Sigmoid colon (tissue), 6 donors: ENCODE measurements at regions not wholly inside any gene's neighbourhood (a gene's known extent, or its start where the extent isn't known, plus 50 kb on each side); places are given as distances from the start of the nearest gene placed in this dataset.

Experiments used
- DNase-seq: peaks from one replicate; pipeline ENCODE4 v3.0.0-alpha.2; 2019
- H3K27ac ChIP-seq, 4 donors: fragments of 200-600 bp; sonication (generic); one replicate each; pipeline ENCODE4 v1.5.1; 2016 to 2019; ENCODE audit warnings: mild to moderate bottlenecking in 1 of 4
- H3K27me3 ChIP-seq, 3 donors: fragments of 200-600 bp; sonication (generic); one replicate each; pipeline ENCODE4 v1.5.1; 2019; ENCODE audit warnings: mild to moderate bottlenecking in 1 of 3
- H3K36me3 ChIP-seq, 4 donors: fragments of 200-600 bp; sonication (generic); one replicate each; pipeline ENCODE4 v1.5.1; 2016 to 2019
- H3K4me1 ChIP-seq, 4 donors: fragments of 200-600 bp; sonication (generic); one replicate each; pipeline ENCODE4 v1.5.1; 2017 to 2019
- H3K4me3 ChIP-seq, 4 donors: fragments of 200-600 bp; sonication (generic); one replicate each; pipeline ENCODE4 v1.5.1; 2017 to 2019; ENCODE audit warnings: mild to moderate bottlenecking in 2 of 4, moderate library complexity in 1 of 4
- H3K9me3 ChIP-seq, 4 donors: fragments of 200-600 bp in 3 of 4; sonication (generic) in 3 of 4; one replicate each; pipeline versions ENCODE4 v1.5.1 to v1.6.1; 2013 to 2019
- CTCF ChIP-seq, 4 experiments: fragments of 450-650 bp in 3 of 4; fragments of 200-600 bp in 1 of 4; IDR thresholded peaks; one replicate each; pipeline ENCODE4 v1.5.1; 2016 to 2019; ENCODE audit warnings: antibody characterized with exemption in 4 of 4, mild to moderate bottlenecking in 3 of 4, moderate library complexity in 2 of 4
- EP300 ChIP-seq, 4 donors: sonication (generic); formaldehyde crosslinking; IDR thresholded peaks; one replicate each; pipeline ENCODE4 v1.6.1; 2017; ENCODE audit warnings: antibody characterized with exemption in 4 of 4
- POLR2A ChIP-seq, 2 donors: fragments of 450-650 bp; IDR thresholded peaks; one replicate each; pipeline ENCODE4 v1.6.1; 2016; ENCODE audit warnings: antibody characterized with exemption in 2 of 2, mild to moderate bottlenecking in 2 of 2, moderate library complexity in 2 of 2
- POLR2AphosphoS5 ChIP-seq, 4 donors: sonication (generic); formaldehyde crosslinking; IDR thresholded peaks; one replicate each; pipeline ENCODE4 v1.6.1; 2017; ENCODE audit warnings: antibody characterized with exemption in 4 of 4
- WGBS, 2 donors: extraction: QIAGEN DNeasy Blood & Tissue Kit; methylation state at CpG; one replicate each; pipeline ENCODE4 v1.1.7; 2013; 5-methylcytosine and 5-hydroxymethylcytosine counted together
- intact Hi-C: fragments of 100-400 bp; cut with DNase I; formaldehyde crosslinking; loops from one replicate; pipeline ENCODE4 v1.15.1; 2023
- donor health status: healthy with polysubstance abuse.
- donor health status: healthy.

GRCh38 chr2:47295981-47296635, 73.0 kb upstream of the EPCAM start:
- Histone ChIP-seq H3K4me1 (peaks cover 0 to 23% (median 9%) of the 10 kb centered on the region in 4 donors), H3K27me3 (no peaks in the 10 kb centered on the region), H3K9me3 (no peaks in the 10 kb centered on the region), H3K4me3 (no peak overlapping the region), H3K27ac (peak overlapping the region in 2 of 4 donors; percentile 5 to 32), H3K36me3 (no peaks in the 10 kb centered on the region)
- DNase-seq = no peak
- TF ChIP-seq POLR2A (IDR thresholded peaks at IDR 0.05) (no peak), EP300 (IDR thresholded peaks at IDR 0.05) (no peak), POLR2AphosphoS5 (IDR thresholded peaks at IDR 0.05) (no peak), CTCF (IDR thresholded peaks at IDR 0.05) (no peak)
- intact Hi-C loops = no loop called here
- 85 to 88% methylated on average over 5 of the region's 5 CpGs for WGBS, 2 donors

- H3K27ac ChIP-seq = peak overlapping the region in 2 of 4 donors; percentile 5 to 32
- intact Hi-C loops = no loop called here
Observed at GRCh38 chr2:47295131-47295980, 73.8 kb upstream of the EPCAM start.

GRCh38 chr2:47293976-47294375, 75.1 kb upstream of the EPCAM start:
- TF ChIP-seq CTCF (IDR thresholded peaks at IDR 0.05) (no peak), POLR2A (IDR thresholded peaks at IDR 0.05) (no peak), POLR2AphosphoS5 (IDR thresholded peaks at IDR 0.05) (no peak), EP300 (IDR thresholded peaks at IDR 0.05) (no peak)
- Histone ChIP-seq H3K4me1 (peaks cover 0 to 21% (median 10%) of the 10 kb centered on the region in 4 donors), H3K4me3 (no peak overlapping the region), H3K27ac (no peak overlapping the region), H3K36me3 (no peaks in the 10 kb centered on the region), H3K27me3 (no peaks in the 10 kb centered on the region), H3K9me3 (no peaks in the 10 kb centered on the region)
- intact Hi-C loops = no loop called here
- DNase-seq = no peak
- 26 to 73% methylated on average over 6 of the region's 6 CpGs for WGBS, 2 donors

More at GRCh38 chr2:47295131-47295980, 73.8 kb upstream of the EPCAM start:
- Histone ChIP-seq H3K36me3 (no peaks in the 10 kb centered on the region), H3K4me3 (no peak overlapping the region), H3K27me3 (no peaks in the 10 kb centered on the region), H3K9me3 (no peaks in the 10 kb centered on the region), H3K4me1 (peaks cover 0 to 18% (median 9%) of the 10 kb centered on the region in 4 donors)
- DNase-seq = no peak
- peak in 2 of 4 donors; percentile 18 to 37 for TF ChIP-seq POLR2AphosphoS5 (IDR thresholded peaks at IDR 0.05)
- TF ChIP-seq POLR2A (IDR thresholded peaks at IDR 0.05) = no peak
- TF ChIP-seq EP300 (IDR thresholded peaks at IDR 0.05) = peak in 1 of 4 donors; percentile 34
- WGBS, 2 donors = 65 to 82% methylated on average over 3 of the region's 3 CpGs

GRCh38 chr2:47288864-47289263, 80.2 kb upstream of the EPCAM start:
- H3K27ac ChIP-seq = no peak overlapping the region
- peaks cover 0 to 17% (median 6%) of the 10 kb centered on the region in 4 donors for H3K4me1 ChIP-seq
- 87 to 90% methylated on average over 1 of the region's 1 CpG for WGBS, 2 donors
- TF ChIP-seq EP300 (IDR thresholded peaks at IDR 0.05) = no peak
- TF ChIP-seq POLR2AphosphoS5 (IDR thresholded peaks at IDR 0.05) = no peak
- TF ChIP-seq CTCF (IDR thresholded peaks at IDR 0.05) = no peak
- no peak for TF ChIP-seq POLR2A (IDR thresholded peaks at IDR 0.05)
- no peaks in the 10 kb centered on the region for H3K36me3 ChIP-seq
- DNase-seq = no peak
- no peaks in the 10 kb centered on the region for H3K27me3 ChIP-seq
- intact Hi-C loops = no loop called here
- H3K4me3 ChIP-seq = no peak overlapping the region
- no peaks in the 10 kb centered on the region for H3K9me3 ChIP-seq

- intact Hi-C loops = no loop called here
- no peaks in the 10 kb centered on the region for H3K9me3 ChIP-seq
- no peaks in the 10 kb centered on the region for H3K36me3 ChIP-seq
- no peak overlapping the region for H3K4me3 ChIP-seq
- H3K4me1 ChIP-seq = peaks cover 0 to 13% (median 4%) of the 10 kb centered on the region in 4 donors
- 83 to 91% methylated on average over 7 of the region's 7 CpGs for WGBS, 2 donors
- TF ChIP-seq POLR2AphosphoS5 (IDR thresholded peaks at IDR 0.05) (peak in 3 of 4 donors; percentile 38 to 66 (median 42)), EP300 (IDR thresholded peaks at IDR 0.05) (no peak)
- H3K27me3 ChIP-seq = no peaks in the 10 kb centered on the region
- H3K27ac ChIP-seq = peak overlapping the region in 2 of 4 donors; percentile 44 to 60
- DNase-seq = no peak
Observed at GRCh38 chr2:47283659-47284058, 85.5 kb upstream of the EPCAM start.
